Osteoblast (primary cell): ENCODE measurements at regions not wholly inside any gene's neighbourhood (a gene's known extent, or its start where the extent isn't known, plus 50 kb on each side); places are given as distances from the start of the nearest gene placed in this dataset.

ENCODE experiments used
- DNase-seq: peaks from one replicate; pipeline ENCODE4 v3.0.0; 2011; ENCODE audit warnings: low spot score, mixed read lengths; ENCODE audit not compliant: insufficient read length; ENCODE audit errors: missing footprints
- H2AFZ ChIP-seq: 2 replicates; pipeline ENCODE4 v1.6.0; 2011; ENCODE audit warnings: mild to moderate bottlenecking, low read length
- H3K27ac ChIP-seq: 2 replicates; pipeline ENCODE4 v1.5.1; 2011; ENCODE audit warnings: mild to moderate bottlenecking, low read depth, low read length, moderate library complexity
- H3K27me3 ChIP-seq: 2 replicates; pipeline ENCODE4 v1.6.0; 2012; ENCODE audit warnings: mild to moderate bottlenecking, control low read depth, inconsistent platforms, low read length, moderate library complexity; ENCODE audit not compliant: insufficient read depth
- H3K36me3 ChIP-seq: 2 replicates; pipeline ENCODE4 v1.5.1; 2011; ENCODE audit warnings: mild to moderate bottlenecking, low read length, control low read depth, moderate library complexity; ENCODE audit not compliant: insufficient read depth
- H3K4me1 ChIP-seq: 2 replicates; pipeline ENCODE4 v1.5.1; 2011; ENCODE audit warnings: mild to moderate bottlenecking, low read length, control low read depth, moderate library complexity; ENCODE audit not compliant: insufficient read depth
- H3K4me2 ChIP-seq: 2 replicates; pipeline ENCODE4 v1.6.0; 2011; ENCODE audit warnings: mild to moderate bottlenecking, low read length; ENCODE audit not compliant: insufficient read depth
- H3K4me3 ChIP-seq: fragments of 200-600 bp; sonication (generic); 3 replicates; pipeline ENCODE4 v1.5.1; 2012; ENCODE audit warnings: mild to moderate bottlenecking, low read length, inconsistent platforms; ENCODE audit not compliant: insufficient read depth
- H3K79me2 ChIP-seq: 2 replicates; pipeline ENCODE4 v1.6.0; 2012; ENCODE audit warnings: mild to moderate bottlenecking, low read length, control low read depth, inconsistent platforms; ENCODE audit not compliant: insufficient read depth
- H3K9me3 ChIP-seq: 2 replicates; pipeline ENCODE4 v1.5.1; 2011; ENCODE audit warnings: low read depth, low read length, control low read depth
- H4K20me1 ChIP-seq: 2 replicates; pipeline ENCODE4 v1.6.0; 2012; ENCODE audit warnings: mild to moderate bottlenecking, low read length, control low read depth; ENCODE audit not compliant: insufficient read depth
- TF ChIP-seq, protein P1 (sequence below): IDR thresholded peaks from 2 replicates; pipeline ENCODE4 v1.5.1; 2011; ENCODE audit warnings: mild to moderate bottlenecking, low read depth, low read length, moderate library complexity; ENCODE audit errors: extremely low read depth

- no peak for DNase-seq
- no peaks in the 10 kb centered on the region for H3K36me3 ChIP-seq
- no peak overlapping the region for H2AFZ ChIP-seq
- no peaks in the 10 kb centered on the region for H3K4me1 ChIP-seq
- H4K20me1 ChIP-seq = no peaks in the 10 kb centered on the region
- TF ChIP-seq, protein P1, sequence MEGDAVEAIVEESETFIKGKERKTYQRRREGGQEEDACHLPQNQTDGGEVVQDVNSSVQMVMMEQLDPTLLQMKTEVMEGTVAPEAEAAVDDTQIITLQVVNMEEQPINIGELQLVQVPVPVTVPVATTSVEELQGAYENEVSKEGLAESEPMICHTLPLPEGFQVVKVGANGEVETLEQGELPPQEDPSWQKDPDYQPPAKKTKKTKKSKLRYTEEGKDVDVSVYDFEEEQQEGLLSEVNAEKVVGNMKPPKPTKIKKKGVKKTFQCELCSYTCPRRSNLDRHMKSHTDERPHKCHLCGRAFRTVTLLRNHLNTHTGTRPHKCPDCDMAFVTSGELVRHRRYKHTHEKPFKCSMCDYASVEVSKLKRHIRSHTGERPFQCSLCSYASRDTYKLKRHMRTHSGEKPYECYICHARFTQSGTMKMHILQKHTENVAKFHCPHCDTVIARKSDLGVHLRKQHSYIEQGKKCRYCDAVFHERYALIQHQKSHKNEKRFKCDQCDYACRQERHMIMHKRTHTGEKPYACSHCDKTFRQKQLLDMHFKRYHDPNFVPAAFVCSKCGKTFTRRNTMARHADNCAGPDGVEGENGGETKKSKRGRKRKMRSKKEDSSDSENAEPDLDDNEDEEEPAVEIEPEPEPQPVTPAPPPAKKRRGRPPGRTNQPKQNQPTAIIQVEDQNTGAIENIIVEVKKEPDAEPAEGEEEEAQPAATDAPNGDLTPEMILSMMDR = no peak
- H3K9me3 ChIP-seq = no peaks in the 10 kb centered on the region
- H3K27ac ChIP-seq = no peak overlapping the region
- no peak overlapping the region for H3K4me3 ChIP-seq
- H3K4me2 ChIP-seq = no peak overlapping the region
- no peaks in the 10 kb centered on the region for H3K27me3 ChIP-seq
- H3K79me2 ChIP-seq = no peaks in the 10 kb centered on the region
Observed at GRCh38 chr3:498487-498886, 301.9 kb downstream of the CHL1 start.

GRCh38 chr3:499001-499761, 302.6 kb downstream of the CHL1 start:
- no peak for DNase-seq
- H3K27ac ChIP-seq = no peak overlapping the region
- no peak overlapping the region for H3K4me2 ChIP-seq
- H3K27me3 ChIP-seq = no peaks in the 10 kb centered on the region
- no peaks in the 10 kb centered on the region for H3K9me3 ChIP-seq
- no peaks in the 10 kb centered on the region for H3K4me1 ChIP-seq
- no peaks in the 10 kb centered on the region for H4K20me1 ChIP-seq
- no peaks in the 10 kb centered on the region for H3K79me2 ChIP-seq
- no peak overlapping the region for H2AFZ ChIP-seq
- TF ChIP-seq, protein P1 = no peak
- no peak overlapping the region for H3K4me3 ChIP-seq
- H3K36me3 ChIP-seq = no peaks in the 10 kb centered on the region

DNA sequence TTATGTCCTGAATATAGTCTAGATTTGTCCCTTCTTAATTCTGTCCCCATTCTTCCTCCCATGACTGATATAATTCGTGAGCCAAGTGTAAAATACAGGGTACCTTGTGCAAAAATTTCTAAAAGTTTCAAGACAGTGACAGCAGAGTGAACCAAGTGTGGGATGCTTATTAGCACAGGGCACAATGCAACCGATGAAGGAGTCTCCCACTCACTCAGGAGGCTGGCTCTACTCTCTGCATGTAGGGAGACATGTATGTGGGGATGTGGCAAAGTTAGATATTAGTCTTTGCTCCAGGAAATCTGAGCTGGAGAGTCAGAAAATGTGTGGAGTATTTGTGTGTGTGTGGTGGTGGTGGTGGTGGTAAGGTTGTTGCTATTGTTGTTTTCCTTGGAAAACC, 305.9 kb downstream of the CHL1 start:
- DNase-seq = no peak
- TF ChIP-seq, protein P1 = no peak

DNA sequence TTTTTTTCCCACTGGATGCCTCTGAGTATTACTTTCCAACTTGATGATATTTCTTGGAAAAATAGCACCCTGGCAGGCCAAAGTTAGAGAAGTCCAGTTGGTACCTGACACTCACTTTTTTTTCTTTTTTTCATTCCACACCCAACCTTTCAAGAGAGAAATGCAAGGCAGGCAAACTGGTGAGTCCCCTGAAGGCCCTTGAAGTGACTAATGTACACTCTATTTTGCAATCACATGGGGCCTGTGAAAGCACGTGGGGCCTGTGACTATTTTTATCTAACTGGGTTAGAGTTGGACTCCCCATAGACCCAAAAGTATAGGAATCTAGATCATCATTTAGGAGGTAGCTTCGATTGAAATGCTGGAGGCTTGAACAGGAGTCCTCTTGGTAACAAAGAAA, 316.7 kb downstream of the CHL1 start:
- no peaks in the 10 kb centered on the region for H4K20me1 ChIP-seq
- DNase-seq = no peak
- no peak overlapping the region for H3K27ac ChIP-seq
- H3K4me1 ChIP-seq = no peaks in the 10 kb centered on the region
- no peak overlapping the region for H3K4me3 ChIP-seq
- H3K27me3 ChIP-seq = no peaks in the 10 kb centered on the region
- no peaks in the 10 kb centered on the region for H3K36me3 ChIP-seq
- TF ChIP-seq, protein P1 = no peak
- no peak overlapping the region for H3K4me2 ChIP-seq
- H3K9me3 ChIP-seq = no peaks in the 10 kb centered on the region
- H3K79me2 ChIP-seq = no peaks in the 10 kb centered on the region
- no peak overlapping the region for H2AFZ ChIP-seq

More for the DNA sequence above, 305.9 kb downstream of the CHL1 start:
- no peaks in the 10 kb centered on the region for H3K36me3 ChIP-seq
- H3K4me3 ChIP-seq = no peak overlapping the region
- H3K79me2 ChIP-seq = no peaks in the 10 kb centered on the region
- no peaks in the 10 kb centered on the region for H4K20me1 ChIP-seq
- no peak overlapping the region for H2AFZ ChIP-seq
- H3K4me2 ChIP-seq = no peak overlapping the region
- H3K9me3 ChIP-seq = no peaks in the 10 kb centered on the region
- no peaks in the 10 kb centered on the region for H3K27me3 ChIP-seq
- H3K4me1 ChIP-seq = no peaks in the 10 kb centered on the region
- no peak overlapping the region for H3K27ac ChIP-seq
